Neural progenitor cell (in vitro differentiated cells): ENCODE measurements at regions not wholly inside any gene's neighbourhood (a gene's known extent, or its start where the extent isn't known, plus 50 kb on each side); places are given as distances from the start of the nearest gene placed in this dataset.

ENCODE experiments used
- CTCF ChIP-seq: fragments of 200-600 bp; sonication (generic); IDR thresholded peaks from 2 replicates; pipeline ENCODE4 v1.5.1; 2017; ENCODE audit warnings: antibody characterized with exemption, mild to moderate bottlenecking
- EZH2 ChIP-seq: fragments of 200-600 bp; sonication (generic); IDR thresholded peaks from 2 replicates; pipeline ENCODE4 v1.6.1; 2017; ENCODE audit warnings: antibody characterized with exemption, mild to moderate bottlenecking, moderate library complexity
- EZH2phosphoT487 ChIP-seq: fragments of 200-600 bp; sonication (generic); IDR thresholded peaks from 2 replicates; pipeline ENCODE4 v1.6.1; 2017; ENCODE audit warnings: antibody characterized with exemption

- TF ChIP-seq CTCF: no peak
- TF ChIP-seq EZH2phosphoT487: no peak
- TF ChIP-seq EZH2: no peak
These were observed 292.9 kb downstream of the TLE3 start for GRCh38 chr15:69804786-69805185.
